HG02885 (cell line): ENCODE measurements at regions not wholly inside any gene's neighbourhood (a gene's known extent, or its start where the extent isn't known, plus 50 kb on each side); places are given as distances from the start of the nearest gene placed in this dataset.
"Not testable (repeated sequence)": the region's sequence is repeated elsewhere in the genome, so short reads cannot be mapped to it uniquely, and the experiment has no call there.

Source experiments
- ATAC-seq: cut with Tn5 transposase; IDR thresholded peaks from one replicate; pipeline ENCODE4 v1.9.1; 2021; ENCODE audit warnings: mild to moderate bottlenecking; ENCODE audit not compliant: unreplicated experiment, poor library complexity

DNA sequence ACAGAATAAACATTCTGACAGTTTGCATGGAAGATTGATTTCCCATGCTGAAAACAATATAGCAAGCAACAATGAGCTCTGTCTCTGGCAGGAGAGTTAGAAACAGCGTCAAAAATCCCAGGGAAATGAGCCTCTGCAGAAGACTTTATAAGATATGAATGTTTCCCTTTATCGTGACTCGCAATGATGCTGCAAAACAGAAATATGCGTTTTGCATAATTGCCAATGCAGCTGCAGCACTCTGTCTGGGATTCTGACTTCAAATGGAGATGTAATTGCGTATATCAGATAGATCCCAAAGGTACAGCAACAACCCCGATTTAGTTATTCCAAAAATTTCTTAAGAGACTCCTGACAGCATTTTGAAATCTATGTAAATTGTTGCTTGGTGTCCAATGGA, 702.4 kb upstream of the EPHA5 start:
- no peak for ATAC-seq

DNA sequence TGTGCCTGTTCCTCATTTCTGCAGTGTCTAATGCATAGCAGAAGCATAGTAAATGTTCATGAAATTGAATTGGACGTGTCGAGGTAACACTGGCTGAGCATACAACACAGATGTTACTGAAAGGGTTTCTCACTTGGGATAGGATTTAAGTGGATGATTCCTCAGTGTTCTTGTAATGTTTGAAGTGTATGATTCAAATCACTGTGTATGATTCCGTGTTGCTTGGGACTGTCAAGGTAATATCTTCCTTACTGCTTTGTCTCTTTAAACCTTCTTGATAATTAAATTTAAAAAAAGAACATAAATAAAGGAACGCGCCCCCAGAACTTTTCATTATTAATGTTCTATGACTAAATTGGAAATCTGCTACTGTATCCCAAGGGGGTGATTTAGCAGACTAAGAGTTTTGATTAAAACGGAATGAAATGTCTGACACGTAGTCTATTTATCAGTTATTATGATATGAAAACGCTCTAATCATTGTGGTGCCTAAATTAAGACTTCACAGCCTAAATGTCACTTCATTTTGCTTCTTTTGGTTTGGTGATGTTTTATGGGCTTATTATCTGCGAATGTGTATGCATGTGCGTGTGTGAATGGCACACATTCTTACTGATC, 696.9 kb upstream of the EPHA5 start:
- ATAC-seq: no peak

- not testable (repeated sequence) for ATAC-seq
These were observed 690.1 kb upstream of the EPHA5 start for GRCh38 chr4:66360395-66360794.

GRCh38 chr4:66357316-66357715, 687.0 kb upstream of the EPHA5 start:
- ATAC-seq: no peak

- ATAC-seq: no peak
These were observed 685.0 kb upstream of the EPHA5 start for GRCh38 chr4:66355328-66355727.

DNA sequence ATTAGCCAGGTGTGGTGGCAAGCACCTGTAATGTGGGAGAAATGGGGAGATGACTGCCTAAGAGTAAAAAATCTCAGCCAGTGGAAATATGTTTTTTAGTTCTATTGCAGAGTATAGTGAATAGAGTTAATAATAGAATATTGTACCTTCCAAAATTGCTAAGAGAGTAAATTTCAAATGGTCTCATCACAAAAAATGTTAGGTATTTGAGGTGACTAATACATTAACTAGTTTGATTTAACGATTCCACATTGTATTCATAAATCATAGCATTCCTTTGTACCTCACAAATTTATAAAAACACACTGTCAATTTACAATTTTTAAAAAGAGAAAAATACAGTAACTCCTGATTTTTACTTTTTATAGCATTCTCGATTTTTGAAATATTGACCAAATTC, 681.5 kb upstream of the EPHA5 start:
- ATAC-seq: no peak

DNA sequence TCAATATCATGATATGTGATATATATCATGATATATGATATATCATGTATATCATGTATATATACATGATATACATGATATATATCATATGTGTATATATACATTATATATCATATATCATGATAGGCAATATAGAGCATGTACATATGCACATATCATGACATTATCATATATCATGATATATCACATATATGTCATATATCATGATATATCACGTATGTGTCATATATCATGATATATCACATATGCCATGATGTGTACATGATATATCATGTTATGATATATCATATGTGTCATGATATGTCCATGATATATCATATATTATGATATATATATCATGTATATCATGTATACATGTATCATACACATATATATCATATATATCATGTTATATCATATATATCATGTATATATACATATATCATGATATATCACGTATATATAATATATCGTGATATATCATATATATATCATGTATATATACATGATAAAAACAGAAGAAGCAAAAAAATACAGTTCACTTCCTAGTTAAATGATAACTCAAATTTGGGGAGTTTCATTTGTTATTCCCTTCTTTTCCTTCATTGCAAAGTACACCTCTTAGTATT, 670.1 kb upstream of the EPHA5 start:
- no peak for ATAC-seq

DNA sequence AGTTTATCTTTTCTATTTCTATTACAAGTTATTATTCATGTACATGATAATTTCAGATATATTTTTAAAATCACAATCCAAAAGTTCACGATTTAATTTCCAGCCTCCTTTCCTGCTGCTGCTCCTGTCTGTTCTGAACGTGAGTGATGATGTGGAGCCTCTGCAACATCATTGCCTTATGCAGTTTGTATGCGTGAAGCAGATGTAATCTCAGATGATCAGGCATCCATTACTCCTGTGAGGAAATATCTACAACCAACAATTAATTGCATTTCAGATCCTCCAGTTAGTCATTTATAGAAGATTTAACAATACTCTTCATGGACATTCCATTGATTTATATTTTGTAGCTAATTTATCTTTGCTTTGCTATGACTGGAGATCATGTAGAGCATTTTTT, 668.7 kb upstream of the EPHA5 start:
- no peak for ATAC-seq

DNA sequence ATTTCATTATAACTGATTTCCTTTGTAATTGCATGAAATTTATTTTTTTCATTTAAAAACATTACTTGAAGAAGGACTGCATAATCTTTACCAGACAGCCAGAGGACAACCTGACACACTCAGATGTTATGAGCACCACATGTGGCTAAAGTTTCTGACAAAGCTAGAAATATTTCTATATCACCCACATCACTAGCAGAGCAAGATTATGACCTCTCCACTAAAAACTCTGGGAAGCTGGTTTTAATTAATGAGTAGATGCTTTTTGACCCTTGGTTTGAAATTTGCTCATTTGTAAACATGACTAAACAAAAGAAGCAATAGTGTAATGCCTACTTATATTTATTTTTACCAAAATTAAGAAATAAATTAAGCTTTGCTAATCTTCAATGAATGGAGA, 661.5 kb upstream of the EPHA5 start:
- no peak for ATAC-seq

DNA sequence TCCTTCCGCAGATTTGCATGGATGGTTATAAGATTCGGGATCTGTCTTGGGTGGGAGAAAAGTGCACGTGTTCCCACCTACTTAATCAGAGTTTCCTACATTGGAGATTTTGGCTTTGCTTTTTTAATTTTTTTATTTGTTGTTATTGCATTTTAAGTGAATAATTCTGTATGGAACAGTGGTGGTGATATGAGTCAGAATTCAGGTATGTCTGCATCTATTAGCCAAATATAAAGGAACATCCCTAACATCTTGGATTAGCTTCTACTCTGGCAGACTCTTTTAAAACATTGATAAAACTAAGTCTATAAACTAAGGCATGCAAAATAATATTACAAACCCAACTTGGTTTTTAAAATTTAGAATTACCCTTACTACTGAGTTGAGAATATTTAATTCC, 659.8 kb upstream of the EPHA5 start:
- ATAC-seq: no peak

GRCh38 chr4:66328803-66329574, 658.7 kb upstream of the EPHA5 start:
- no peak for ATAC-seq

- ATAC-seq: no peak
These were observed 637.6 kb upstream of the EPHA5 start for GRCh38 chr4:66307641-66308438.

DNA sequence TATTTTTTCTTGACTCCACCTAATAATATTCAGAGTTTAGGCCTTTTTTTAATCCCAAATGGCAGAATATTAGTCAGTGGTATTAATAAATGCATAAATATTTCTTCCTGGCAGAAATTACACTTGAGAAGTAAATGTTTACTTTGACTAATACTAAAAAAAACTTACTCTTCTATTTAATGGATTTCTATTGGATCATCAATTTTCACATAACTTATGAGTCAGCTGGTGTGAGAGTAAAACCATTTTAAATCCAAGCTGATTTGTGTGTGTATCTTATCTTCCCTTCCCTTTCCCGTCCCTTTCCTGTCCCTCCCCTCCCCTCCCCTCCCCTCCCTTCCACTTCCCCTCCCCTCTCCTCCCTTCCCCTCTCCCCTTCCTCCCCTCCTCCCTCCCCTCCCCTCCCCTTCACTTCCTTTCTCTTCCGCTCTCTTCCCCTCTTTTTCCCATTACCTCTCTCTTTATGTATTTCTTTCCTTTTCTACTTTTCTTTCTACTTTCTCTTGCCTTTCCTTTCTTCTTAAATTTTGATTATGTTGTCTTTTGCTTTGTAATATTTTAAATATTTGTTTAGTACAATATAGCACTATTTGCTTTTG, 630.1 kb upstream of the EPHA5 start:
- ATAC-seq: no peak

DNA sequence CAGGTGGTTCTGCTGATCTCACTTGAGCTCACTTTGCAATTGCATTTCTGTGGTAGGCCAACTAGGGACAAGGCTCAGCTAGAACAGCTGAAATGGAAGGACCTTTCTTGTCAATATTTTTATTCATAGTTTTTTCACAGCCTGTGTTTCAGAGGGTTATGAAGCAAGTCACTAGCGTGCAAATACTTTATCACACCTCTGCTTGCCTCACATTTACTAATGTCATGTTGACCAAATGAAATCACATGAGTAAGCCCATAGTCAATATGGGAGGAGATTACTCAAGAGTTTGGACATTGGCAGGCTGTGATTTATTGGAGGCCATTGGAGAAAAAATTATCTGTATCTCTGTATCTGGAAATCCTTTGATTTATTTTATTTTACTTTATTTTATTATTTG, 628.3 kb upstream of the EPHA5 start:
- no peak for ATAC-seq

DNA sequence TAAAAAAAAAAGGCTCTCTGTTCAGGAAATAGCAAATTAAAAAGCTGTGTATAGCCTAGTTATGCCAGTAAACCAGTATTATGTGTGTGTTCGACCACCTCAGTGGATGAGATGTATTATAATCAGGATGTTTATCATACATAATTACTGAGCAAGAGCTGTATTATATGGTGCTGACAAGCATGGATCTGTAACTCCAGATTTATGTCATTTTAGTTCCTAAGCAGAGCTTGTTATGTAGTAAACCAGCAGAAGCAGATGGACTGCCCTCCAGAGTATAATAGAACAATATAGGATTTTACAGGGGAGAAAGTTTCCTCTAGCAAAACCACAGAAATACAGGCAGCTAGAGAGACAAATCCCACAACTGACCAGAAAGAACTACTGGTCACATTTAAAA, 627.4 kb upstream of the EPHA5 start:
- ATAC-seq: no peak

DNA sequence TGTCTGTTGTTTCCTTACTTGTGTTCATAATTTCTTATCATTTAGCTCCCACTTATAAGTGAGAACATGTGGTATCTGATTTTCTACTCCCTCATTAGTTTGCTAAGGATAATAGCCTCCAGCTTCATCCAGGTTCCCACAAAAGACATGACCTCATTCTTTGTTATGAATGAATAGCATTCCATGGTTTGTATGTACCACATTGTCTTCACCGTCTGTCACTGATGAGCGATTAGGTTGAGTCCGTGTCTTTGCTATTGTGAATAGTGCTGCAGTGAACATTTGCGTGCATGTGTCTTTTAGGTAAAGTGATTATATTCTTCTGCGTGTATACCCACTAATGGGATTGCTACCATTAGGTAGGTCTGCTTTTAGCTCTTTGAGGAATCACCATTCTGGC, 624.3 kb upstream of the EPHA5 start:
- ATAC-seq: no peak

DNA sequence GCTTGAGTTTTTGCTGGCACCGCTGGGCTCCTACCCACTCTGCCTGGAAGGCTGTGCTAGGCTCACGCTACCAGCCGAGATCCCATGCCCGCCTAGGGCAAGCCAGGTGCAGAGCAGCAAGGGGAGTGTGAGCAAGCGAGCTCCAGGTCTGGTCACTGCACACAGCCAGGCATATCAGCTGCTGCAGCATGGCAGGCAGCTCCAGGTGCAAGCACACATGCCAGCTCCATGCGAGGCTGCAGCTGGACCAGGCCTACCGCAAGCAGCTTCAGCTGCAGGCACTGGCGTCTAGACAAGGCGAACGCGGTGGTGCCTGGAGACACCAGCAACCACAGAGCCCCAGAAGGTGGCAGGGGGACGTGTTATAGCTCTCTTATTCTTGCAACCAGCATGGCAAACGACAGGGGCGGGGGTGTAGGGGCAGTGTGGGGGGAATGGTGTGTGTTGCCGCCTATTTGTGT, 614.7 kb upstream of the EPHA5 start:
- no peak for ATAC-seq

- ATAC-seq: no peak
These were observed 608.8 kb upstream of the EPHA5 start for GRCh38 chr4:66279084-66279483.

DNA sequence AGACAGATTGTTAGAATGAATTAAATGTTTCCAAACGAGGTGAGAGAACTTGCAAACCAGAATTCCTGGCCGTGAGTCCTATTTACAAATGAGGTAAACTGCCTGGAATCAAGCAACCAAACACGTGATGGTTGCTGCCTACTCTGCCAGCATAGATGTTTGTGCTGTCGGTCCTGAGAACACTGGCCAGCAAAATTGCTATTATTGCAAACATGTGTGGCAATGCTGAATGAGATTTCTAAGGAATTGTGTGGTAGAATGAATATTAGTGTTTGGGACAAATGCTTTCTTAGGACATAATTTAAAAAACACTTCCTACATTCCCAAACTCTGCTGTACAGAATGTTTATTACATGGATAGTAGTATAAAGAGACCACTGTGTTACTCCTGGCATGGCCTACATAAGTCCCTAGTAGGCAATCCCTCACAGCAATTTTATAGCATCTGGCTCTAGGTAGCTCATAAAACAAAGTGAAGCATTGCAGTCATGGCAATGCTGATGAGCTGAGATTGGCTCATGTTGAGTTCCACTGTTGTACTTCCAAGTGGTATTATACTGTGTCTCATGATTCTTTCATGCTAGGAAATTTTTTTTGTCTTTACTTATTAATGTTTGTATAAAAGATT, 605.2 kb upstream of the EPHA5 start:
- no peak for ATAC-seq

- no peak for ATAC-seq
These were observed 602.8 kb upstream of the EPHA5 start for GRCh38 chr4:66273110-66273509.
